Heart left ventricle (tissue), 16 donors: ENCODE measurements at regions not wholly inside any gene's neighbourhood (a gene's known extent, or its start where the extent isn't known, plus 50 kb on each side); places are given as distances from the start of the nearest gene placed in this dataset.

Source experiments
- ATAC-seq, 4 donors: fragments of 200-7000 bp; cut with Tn5 transposase; one replicate each; pipeline ENCODE4 v1.9.1; 2020 to 2022; ENCODE audit warnings: moderate library complexity in 4 of 4, mild to moderate bottlenecking in 3 of 4, moderate number of reproducible peaks in 1 of 4
- DNase-seq, 5 donors: peaks; one replicate each; pipeline ENCODE4 v3.0.0-alpha.2; 2020
- H3K27ac ChIP-seq, 12 donors: fragments of 200-600 bp; sonication (generic) in 4 of 12; one replicate each; pipeline versions ENCODE4 v1.5.0 to v1.8.0; 2016 to 2022; ENCODE audit warnings: mild to moderate bottlenecking in 2 of 12
- H3K27me3 ChIP-seq, 9 donors: fragments of 200-600 bp; sonication (generic) in 2 of 9; one replicate each; pipeline versions ENCODE4 v1.5.1 to v1.8.0; 2016 to 2022; ENCODE audit warnings: mild to moderate bottlenecking in 3 of 9
- H3K36me3 ChIP-seq, 9 donors: fragments of 200-600 bp; sonication (generic) in 2 of 9; one replicate each; pipeline versions ENCODE4 v1.5.0 to v1.8.0; 2018 to 2022; ENCODE audit warnings: mild to moderate bottlenecking in 2 of 9
- H3K4me1 ChIP-seq, 12 donors: fragments of 200-600 bp; sonication (generic) in 4 of 12; one replicate each; pipeline versions ENCODE4 v1.5.0 to v1.8.0; 2016 to 2022; ENCODE audit warnings: mild to moderate bottlenecking in 3 of 12
- H3K4me3 ChIP-seq, 12 donors: fragments of 200-600 bp; sonication (generic) in 4 of 12; one replicate each; pipeline versions ENCODE4 v1.5.0 to v1.8.0; 2017 to 2022; ENCODE audit warnings: mild to moderate bottlenecking in 9 of 12, moderate library complexity in 4 of 12
- H3K9me3 ChIP-seq, 12 donors: fragments of 200-600 bp; sonication (generic) in 4 of 12; one replicate each; pipeline versions ENCODE4 v1.5.0 to v1.8.0; 2016 to 2022; ENCODE audit warnings: mild to moderate bottlenecking in 1 of 12
- POLR2A ChIP-seq, 2 donors: fragments of 450-650 bp; IDR thresholded peaks; one replicate each; pipeline ENCODE4 v1.6.1; 2017; ENCODE audit warnings: antibody characterized with exemption in 2 of 2, mild to moderate bottlenecking in 2 of 2, moderate library complexity in 2 of 2
- WGBS, 4 donors: extraction: QIAGEN DNeasy Blood & Tissue Kit in 2 of 4; methylation state at CpG; one replicate each; pipeline versions ENCODE4 v1.1.5 to v1.1.7; 2013 to 2018; 5-methylcytosine and 5-hydroxymethylcytosine counted together
- intact Hi-C, 10 donors: fragments of 100-400 bp; cut with DNase I; formaldehyde crosslinking; loops; one replicate each; pipeline versions ENCODE4 v1.11.1 to v1.14.2; 2022
- TF ChIP-seq, protein P1 (sequence below), 12 donors: fragments of 200-600 bp; sonication (generic) in 4 of 12; IDR thresholded peaks; one replicate each; pipeline versions ENCODE4 v1.5.0 to v1.8.0; 2018 to 2022; ENCODE audit warnings: antibody characterized with exemption in 12 of 12, mild to moderate bottlenecking in 5 of 12
- donor health status: ischemic (EF 13 %, LVEDD 7.1; RV severe dilation, severe dysfunction).
- donor health status: healthy with polysubstance abuse.
- donor health status: DM: no; HTN: yes; CAD: no.
- donor health status: DM: no; HTN: no; CAD: no.
- donor health status: ischemic (EF 25% LVEDD 6.9; RV normal size, moderate dysfunction).
- donor health status: ischemic (EF 25% LVEDD 5.7; RV mildly dilated, moderate dysfunction).
- donor health status: healthy.
- donor health status: DM: yes; HTN: yes; CAD: no.
- donor health status: ischemic (EF 35%, LVEDD 5.7; RV mildly dilated, moderate dysfunction).
- donor health status: nonischemic (EF 11% LVEDD 7.7; RV severe dilation, severe dysfunction).
- donor health status: DM: yes; HTN: yes; CAD: no.
- donor health status: PGD.
- donor health status: ischemic (EF 29% LVEDD 5.4; RV normal size, mild dysfunction).
- donor health status: nonischemic (EF 23%, LVEDD 6.1; RV moderate dilation, normal function).

DNA sequence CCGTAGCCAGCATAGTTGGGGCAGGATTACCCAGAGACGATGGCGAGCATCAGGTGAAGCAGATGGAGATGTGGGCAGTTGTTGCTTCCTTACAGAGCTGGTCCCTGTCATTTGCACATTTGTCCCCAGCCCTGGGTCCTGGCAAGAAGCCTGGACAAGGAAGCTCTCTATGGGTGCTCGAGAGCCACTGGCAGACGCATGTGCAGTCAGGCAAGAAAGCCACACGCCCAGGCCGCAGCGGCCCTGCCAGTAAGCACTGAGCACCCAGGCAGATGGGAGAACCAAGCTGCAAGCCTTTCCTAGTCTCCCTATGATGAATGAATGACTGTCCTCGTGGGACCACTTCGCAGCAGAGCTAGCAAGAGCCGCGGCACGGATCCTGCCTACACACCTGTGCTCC lies 182.8 kb downstream of the FOXO1 start:
- intact Hi-C loops = loop anchor here in 4 of 10 donors (5.0 to 10.0 kb wide), 4 partner anchors 79 to 184 kb away; partner anchors contain the start of gene FOXO1 (in 2 of the 4)
- WGBS, 4 donors = 71 to 86% (median 83%) methylated on average over 8 to 13 of the region's 13 CpGs
- DNase-seq = peak in 4 of 5 donors; percentile 43 to 82 (median 60)
- Histone ChIP-seq H3K36me3 (no peaks in the 10 kb centered on the region), H3K9me3 (no peaks in the 10 kb centered on the region), H3K27ac (peak overlapping the region in 2 of 12 donors; percentile 2 to 42), H3K4me3 (no peak overlapping the region), H3K4me1 (peaks cover 0 to 34% (median 16%) of the 10 kb centered on the region in 12 donors), H3K27me3 (no peaks in the 10 kb centered on the region)
- TF ChIP-seq, protein P1, sequence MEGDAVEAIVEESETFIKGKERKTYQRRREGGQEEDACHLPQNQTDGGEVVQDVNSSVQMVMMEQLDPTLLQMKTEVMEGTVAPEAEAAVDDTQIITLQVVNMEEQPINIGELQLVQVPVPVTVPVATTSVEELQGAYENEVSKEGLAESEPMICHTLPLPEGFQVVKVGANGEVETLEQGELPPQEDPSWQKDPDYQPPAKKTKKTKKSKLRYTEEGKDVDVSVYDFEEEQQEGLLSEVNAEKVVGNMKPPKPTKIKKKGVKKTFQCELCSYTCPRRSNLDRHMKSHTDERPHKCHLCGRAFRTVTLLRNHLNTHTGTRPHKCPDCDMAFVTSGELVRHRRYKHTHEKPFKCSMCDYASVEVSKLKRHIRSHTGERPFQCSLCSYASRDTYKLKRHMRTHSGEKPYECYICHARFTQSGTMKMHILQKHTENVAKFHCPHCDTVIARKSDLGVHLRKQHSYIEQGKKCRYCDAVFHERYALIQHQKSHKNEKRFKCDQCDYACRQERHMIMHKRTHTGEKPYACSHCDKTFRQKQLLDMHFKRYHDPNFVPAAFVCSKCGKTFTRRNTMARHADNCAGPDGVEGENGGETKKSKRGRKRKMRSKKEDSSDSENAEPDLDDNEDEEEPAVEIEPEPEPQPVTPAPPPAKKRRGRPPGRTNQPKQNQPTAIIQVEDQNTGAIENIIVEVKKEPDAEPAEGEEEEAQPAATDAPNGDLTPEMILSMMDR (IDR thresholded peaks at IDR 0.05) = no peak
- TF ChIP-seq POLR2A (IDR thresholded peaks at IDR 0.05) = no peak
- peak; percentile 66 to 85 (median 78) for ATAC-seq

DNA sequence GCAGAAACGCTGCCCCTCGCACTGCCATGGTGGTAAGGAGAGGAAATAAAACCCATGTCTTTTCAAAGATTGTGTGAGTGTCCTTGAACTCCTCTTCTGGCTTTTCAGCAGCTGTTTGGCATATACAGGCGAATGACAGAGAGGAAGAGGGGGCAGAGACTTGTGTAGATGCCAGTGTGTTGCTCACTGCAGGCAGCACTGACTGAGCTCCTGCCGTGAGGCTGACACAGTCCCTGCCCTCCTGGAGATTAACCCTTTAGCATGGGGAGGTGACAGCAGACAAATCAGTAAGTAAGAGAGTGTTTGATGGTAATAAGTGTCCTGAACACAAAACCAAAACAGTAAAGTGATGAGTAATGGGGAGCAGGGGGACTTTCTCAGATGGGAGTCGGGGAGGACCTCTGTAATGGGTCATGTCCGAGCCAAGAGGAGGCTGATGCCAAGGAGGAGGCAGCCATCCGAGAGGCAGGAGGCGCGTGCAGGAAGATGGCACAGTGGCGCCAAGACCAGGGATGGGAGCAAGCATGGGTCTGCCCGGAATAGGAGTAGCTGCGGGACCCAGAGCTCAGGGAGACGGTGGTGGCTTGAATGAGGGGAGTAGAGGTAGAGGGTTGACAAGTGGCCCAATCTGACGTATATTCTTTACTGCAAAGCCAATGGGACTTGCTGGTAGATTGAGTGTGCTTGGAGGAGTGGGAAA lies 182.2 kb downstream of the FOXO1 start:
- intact Hi-C loops = loop anchor here in 4 of 10 donors (5.0 to 10.0 kb wide), 4 partner anchors 79 to 183 kb away; partner anchors contain the start of gene FOXO1 (in 2 of the 4)
- no peak for DNase-seq
- no peaks in the 10 kb centered on the region for H3K27me3 ChIP-seq
- no peak overlapping the region for H3K4me3 ChIP-seq
- H3K4me1 ChIP-seq = peaks cover 0 to 30% (median 12%) of the 10 kb centered on the region in 12 donors
- ATAC-seq = peak in 1 of 4 donors; percentile 14
- H3K36me3 ChIP-seq = no peaks in the 10 kb centered on the region
- TF ChIP-seq, protein P1 (IDR thresholded peaks at IDR 0.05) = no peak
- TF ChIP-seq POLR2A (IDR thresholded peaks at IDR 0.05) = no peak
- H3K27ac ChIP-seq = peak overlapping the region in 2 of 12 donors; percentile 42 to 78
- H3K9me3 ChIP-seq = no peaks in the 10 kb centered on the region
- WGBS, 4 donors = 76 to 82% (median 78%) methylated on average over 14 of the region's 14 CpGs

DNA sequence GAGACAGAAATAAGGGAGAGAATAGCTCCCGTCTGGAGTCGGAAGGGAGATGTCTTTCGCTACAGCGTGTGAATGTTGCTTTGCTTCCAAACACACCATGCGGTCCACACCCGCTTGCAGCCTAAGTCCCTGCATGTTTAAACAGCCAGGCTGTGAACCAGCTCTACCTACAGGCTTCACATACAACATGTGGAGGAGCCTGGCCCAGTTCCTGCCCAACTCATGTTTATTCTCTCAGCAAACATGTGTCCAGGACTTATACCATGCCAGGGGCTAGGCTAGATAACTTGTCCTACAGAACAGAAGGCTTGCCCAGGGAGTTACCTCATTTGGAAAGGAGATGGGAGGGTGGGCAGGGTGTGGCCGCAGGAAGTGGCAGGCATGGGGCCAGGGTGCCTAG lies 181.5 kb downstream of the FOXO1 start:
- TF ChIP-seq POLR2A (IDR thresholded peaks at IDR 0.05) = no peak
- TF ChIP-seq, protein P1 (IDR thresholded peaks at IDR 0.05) = no peak
- H3K27ac ChIP-seq = peak overlapping the region in 1 of 12 donors; percentile 78
- intact Hi-C loops = loop anchor here in 4 of 10 donors (5.0 to 10.0 kb wide), 4 partner anchors 80 to 182 kb away; partner anchors contain the start of gene FOXO1 (in 2 of the 4)
- ATAC-seq (no peak), DNase-seq (no peak)
- no peaks in the 10 kb centered on the region for H3K9me3 ChIP-seq
- no peaks in the 10 kb centered on the region for H3K36me3 ChIP-seq
- no peaks in the 10 kb centered on the region for H3K27me3 ChIP-seq
- 76 to 87% (median 84%) methylated on average over 7 of the region's 7 CpGs for WGBS, 4 donors
- H3K4me3 ChIP-seq = no peak overlapping the region
- peaks cover 0 to 30% (median 10%) of the 10 kb centered on the region in 12 donors for H3K4me1 ChIP-seq
